RPMI7951 (cell line): ENCODE measurements at regions not wholly inside any gene's neighbourhood (a gene's known extent, or its start where the extent isn't known, plus 50 kb on each side); places are given as distances from the start of the nearest gene placed in this dataset.
A peak's percentile ranks its signal among the peaks of the same experiment; 100 is the strongest.
"Not testable (repeated sequence)": the region's sequence is repeated elsewhere in the genome, so short reads cannot be mapped to it uniquely, and the experiment has no call there.

Experiments
- DNase-seq: peaks from one replicate; pipeline ENCODE4 v3.0.0-alpha.2; 2012; ENCODE audit warnings: low read depth

DNA sequence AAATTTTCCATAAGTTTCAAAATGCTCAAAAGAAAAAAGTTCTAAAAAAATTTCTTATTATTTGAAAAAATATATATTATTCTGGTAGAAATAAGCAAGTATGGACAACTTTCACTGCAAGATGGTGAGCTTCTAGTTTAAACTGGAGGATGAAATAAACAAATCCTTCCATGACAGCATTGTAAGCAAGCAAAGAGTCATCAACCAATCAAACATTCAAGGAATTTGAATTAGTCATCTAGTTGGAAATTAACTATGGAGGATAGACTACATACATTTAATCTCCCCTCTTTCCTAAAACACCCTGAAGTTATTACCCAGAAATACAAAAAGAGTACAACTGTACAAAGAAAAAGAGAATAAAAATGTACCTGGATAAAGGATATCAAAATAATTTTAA lies 51.0 kb upstream of the IRX5 start:
- no peak for DNase-seq

DNA sequence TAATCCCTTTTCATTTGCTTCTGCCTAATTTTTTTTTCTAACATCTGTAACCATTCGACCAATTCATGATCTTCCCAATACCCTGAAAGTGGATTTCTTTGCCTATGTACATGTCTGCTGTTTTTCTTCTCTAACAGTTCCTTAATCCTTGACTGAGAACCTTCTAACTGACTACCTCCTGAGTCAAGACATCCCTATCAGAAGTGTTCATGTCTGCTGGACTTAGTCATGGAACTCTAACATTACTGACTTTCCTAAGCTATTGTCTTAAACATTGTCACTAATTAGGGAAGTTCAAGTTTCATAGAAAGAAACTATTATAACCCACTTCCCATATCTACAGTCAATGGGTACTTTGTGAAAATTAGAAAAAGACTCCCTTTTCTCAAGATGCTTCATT lies 52.4 kb upstream of the IRX5 start:
- DNase-seq: no peak

DNA sequence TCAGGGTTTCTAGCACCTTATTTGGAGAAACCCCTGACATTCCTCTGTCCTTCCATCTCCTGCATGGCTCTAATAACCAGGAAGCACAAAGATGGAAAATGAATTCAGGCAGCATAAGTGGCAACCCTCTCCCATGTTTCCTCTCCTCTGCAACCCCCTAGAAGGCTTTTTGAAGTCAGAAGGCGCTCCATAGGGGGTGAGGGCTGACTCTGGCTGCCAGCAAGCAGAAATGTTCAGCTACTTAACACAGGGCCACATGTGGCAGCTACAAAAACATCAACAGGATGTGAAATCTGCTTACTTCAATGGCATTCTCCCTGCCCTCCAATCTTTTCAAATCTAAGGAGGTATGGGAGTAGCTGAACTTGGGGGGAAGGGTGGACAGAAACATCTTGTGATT lies 55.2 kb upstream of the IRX5 start:
- no peak for DNase-seq

DNA sequence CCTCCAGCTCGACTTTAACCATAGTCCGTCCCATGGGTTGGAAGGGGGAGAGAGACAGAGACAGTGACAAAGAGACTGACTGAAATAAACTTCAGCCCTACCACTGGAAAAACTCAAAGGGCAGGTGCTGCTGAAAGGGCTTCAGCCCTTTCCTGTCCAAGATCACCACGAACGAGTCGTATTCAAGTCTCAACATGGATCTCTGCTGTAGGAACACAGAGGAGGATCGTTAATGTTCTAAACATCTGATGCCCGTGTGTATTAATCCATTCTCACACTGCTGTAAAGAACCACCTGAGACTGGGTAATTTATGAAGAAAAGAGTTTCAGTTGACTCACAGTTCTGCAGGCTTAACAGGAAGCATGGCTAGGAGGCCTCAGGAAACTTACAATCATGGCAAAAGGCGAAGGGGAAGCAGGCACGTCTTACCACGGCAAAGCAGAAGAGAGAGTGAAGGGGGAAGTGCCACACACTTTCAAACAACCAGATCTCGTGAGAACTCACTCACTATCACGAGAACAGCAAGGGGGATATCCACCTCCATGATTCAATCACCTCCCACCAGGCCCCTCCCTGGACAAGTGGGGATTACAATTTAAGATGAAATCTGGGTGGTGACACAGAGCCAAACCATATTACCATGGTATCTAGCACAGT lies 56.8 kb upstream of the IRX5 start:
- DNase-seq: not testable (repeated sequence)

DNA sequence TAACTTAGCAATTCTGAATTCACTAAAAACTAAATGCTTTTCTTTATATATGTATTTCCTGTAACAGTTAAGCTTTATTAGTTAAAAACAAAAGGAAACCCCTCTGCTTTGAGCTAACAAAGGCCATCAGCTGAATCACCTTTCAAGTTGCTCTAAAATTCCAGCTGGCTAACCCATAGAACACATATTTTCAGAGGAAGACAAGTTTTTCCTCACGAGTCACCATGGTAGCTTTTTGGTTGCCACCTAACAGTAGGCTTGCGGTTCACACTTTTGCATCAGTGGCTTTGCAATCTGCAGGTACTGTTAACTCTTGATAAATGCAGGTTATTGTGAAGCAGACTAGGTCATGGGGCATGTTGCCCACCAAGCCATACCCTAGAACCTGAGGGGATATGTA lies 57.6 kb upstream of the IRX5 start:
- no peak for DNase-seq

DNA sequence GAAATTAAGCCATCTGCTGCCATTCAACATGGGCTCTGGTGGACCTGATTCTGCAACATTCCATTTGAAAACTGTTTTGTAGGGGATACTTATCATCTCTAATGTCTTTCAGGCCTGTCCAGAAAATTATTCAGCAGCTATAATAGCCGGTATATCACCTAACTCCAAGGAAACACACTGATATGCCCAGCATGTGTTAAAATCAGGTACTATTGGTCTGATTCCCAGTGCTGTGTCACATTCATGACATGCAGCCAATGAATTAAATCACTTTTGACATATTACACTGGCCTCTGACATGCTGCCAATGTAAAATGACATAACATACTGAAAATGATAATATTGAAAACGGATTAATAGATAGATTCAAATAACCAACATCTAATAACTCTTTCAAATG lies 60.5 kb upstream of the IRX5 start:
- DNase-seq: no peak

DNA sequence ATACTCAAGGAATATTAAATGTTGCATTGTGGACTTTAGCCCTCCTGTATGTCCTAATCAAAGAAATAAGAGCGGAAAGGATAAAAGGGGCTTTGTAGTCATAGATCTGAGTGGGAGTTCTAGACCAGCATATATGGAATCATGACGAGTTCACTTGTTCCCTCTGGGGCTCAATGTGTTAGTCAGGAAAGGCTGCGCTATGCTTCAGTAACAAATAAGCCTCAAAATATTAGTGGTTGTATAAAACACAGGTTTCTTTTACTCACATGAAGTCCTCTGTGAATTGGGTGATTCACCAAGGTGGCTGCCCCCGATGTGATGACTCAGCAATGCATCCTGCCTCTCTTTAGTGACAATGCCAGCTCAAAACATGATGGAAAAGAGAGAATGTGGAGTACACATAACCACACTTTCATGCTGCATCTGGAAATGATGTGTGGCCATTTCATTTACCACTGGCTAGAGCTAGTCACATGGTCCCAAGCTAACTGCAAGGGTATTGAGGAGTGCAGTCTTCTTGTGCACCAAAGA lies 63.3 kb upstream of the IRX5 start:
- peak; percentile 40 for DNase-seq

DNA sequence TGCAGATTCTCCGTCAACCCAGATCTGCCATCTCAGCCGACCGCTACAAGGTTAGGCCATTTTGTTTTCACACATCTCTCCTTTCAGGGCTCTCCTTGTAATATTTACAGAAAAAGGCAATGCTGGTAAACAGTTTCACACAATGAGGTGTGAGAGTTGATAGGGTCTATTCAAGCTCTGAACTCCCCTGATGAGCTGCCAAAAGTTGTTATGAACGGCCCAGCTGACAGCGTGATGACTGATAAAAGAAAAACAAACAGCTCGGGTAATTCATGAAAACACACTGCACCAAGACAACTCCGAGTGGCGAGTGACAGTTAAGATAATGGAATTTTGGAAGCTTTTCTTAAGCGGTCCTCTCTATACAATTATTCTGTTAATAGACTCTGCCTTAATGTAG lies 68.1 kb upstream of the IRX5 start:
- no peak for DNase-seq

DNA sequence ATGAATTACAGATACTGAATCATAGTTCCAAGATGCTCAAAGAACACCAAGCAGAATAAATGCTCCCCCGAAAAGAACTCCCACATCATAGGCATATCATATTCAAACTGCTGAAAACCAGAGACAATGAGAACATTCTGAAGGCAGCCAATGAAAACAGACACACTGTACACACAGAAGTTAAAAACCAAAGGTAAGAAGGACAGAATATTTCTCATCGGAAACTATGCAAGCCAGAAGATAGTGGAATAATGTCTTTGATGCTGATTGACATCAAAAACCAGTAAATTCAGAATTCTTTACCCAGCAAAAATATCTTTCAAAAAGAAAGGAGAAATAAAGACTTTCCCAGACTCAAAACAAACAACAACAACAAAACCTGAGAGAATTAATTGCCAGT lies 73.8 kb upstream of the IRX5 start:
- no peak for DNase-seq

DNA sequence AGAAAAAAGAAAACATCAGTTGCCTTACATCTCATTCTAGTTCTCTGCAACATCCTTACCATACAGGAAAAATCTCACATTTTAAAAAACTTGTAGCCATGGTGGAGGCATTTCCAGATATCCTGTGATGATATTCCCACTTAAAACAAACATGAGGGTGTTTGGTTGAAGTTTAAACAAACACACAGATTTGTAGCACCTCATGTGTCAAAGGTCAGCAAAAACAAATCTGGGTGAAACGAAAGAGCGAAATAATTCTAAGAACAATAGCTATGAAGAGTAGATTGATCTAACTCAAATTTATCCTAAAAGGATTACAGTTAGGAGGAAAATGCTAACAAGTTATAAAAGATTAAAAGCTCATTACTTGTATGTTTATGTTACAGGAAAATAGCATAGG lies 83.1 kb upstream of the IRX5 start:
- DNase-seq: no peak

DNA sequence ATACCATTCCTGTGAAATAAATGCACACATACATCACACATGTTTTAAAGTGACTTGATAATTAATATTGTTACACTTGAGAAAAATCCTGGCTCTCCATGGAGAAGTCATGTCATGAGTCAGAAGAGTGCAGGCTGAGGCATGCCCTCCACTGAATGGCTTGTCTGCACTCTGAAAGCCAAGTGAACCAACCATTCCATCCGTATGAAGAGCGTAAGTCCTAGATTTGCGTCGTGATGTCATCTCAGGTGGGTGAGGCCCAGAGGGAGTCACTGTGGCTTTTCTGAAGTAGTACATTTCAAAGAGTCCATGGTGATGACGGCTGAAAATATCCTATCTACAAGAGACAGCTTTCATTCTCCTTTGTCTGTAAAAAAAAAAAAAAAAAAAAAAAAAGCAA lies 83.5 kb upstream of the IRX5 start:
- DNase-seq: no peak

DNA sequence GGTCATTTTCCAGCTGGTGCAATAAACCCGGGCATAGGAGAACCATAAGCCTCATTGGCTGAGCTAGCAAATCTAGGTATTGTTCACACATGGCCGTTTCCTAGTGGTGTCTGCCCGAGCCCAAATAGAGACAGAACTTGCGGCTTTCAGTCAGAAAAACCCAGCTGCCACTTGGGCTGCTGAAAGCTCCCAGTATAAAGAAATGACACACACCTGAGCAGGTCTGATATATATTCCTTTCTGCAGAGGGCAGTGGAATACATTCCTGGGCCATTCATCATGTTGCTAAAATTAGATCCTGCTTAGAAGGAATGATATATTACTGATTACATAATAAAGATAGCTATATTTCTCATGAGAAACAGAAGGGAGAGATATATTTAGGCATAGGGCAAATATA lies 83.9 kb upstream of the IRX5 start:
- DNase-seq: no peak

DNA sequence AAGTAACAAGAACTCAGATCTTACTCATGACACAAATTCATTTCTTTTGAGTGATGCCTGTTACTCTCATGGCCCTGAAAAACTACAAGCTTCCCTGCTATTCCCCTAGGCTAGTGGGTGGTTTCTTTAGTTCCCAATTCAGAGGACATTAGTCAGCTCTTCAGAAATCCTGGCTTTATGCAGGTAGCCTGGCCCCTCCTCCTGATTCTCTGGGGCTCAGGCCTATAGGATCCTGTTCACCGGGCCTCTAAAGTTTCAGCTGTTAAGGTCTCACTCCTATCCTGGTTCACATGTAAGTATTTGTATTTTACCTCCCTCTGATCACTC lies 87.3 kb upstream of the IRX5 start:
- no peak for DNase-seq

DNA sequence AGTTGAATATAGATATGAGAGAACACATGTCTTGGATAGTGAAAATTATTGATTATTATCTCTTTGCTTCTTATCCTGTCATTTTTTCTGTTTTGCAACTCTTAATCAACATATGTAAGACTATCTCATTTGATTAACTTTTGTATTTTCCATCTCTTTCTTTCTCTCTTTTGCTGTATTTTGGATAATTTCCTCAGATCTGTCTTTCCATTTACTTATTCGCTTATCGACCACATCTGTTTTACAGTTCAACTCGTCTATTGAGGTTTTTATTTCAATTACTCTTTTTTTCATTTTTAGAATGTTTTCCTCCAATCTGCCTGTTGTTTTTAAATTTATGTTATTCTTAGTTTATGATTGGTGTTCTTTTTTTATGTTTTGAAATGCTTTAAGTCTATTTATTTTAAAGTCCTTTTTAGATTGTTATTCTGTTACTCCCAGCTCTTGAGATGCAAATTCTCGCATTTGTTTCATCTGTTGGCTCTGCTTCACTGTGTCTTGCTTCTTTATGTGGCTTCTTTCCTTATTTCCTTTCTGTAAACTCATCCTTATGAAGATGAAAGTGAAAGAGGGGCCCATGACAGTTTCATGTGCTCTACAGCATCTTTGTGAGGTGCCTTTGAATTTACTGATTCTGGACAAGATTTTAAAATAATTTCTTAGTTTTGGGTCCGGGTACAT lies 87.8 kb upstream of the IRX5 start:
- DNase-seq: no peak

DNA sequence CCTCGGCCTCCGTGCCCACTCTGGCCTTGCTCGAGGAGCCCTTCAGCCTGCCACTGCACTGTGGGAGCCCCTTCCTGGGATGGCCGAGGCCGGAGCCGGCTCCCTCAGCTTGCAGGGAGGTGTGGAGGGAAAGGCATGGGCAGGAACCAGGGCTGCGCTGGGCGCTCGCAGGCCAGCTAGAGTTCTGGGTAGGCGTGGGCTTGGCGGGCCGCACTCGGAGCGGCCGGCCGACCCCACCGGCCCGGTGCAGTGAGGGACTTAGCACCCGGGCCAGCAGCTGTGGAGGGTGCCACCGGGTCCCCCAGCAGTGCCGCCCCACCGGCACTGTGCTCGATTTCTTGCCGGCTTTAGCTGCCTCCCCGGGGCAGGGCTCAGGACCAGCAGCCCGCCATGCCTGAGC lies 101.0 kb upstream of the IRX5 start:
- no peak for DNase-seq

DNA sequence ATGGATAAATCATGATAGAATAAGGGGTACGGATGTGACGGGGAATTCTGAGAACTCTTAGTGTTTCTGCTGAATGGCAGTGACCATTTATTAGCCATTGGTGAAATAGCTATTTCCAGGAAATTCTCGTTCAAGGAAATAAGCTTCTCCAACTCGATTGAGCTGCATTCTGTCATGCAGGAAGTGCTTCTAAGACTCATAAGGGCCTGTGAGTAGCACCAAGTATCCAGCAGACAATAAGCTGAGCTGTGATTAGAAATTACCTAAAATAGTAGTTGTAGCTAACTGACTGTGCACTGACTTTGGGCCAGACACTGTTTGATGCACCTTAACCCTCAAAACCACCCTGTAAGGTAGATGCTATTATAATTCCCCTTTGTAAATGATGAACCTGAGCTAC lies 107.8 kb upstream of the IRX5 start:
- DNase-seq: no peak

DNA sequence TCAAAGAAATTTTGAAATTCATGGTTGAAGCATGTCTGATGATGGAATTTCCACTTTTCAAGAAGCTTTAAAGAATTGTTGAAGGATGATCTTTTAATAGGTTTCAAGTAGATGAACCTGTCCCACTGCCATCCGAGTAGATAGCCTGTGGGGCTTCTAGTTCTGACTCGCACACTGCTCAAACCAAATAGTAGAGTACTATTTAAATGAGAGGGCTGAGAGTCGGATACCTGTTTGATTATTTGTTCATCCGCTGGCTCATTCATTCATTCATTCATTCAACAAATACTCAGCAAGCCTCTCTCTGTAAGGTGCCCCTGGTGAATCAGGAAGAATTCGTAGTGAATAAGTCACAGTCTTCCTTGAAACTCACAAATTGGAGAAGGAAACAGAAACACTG lies 108.2 kb upstream of the IRX5 start:
- DNase-seq: no peak

DNA sequence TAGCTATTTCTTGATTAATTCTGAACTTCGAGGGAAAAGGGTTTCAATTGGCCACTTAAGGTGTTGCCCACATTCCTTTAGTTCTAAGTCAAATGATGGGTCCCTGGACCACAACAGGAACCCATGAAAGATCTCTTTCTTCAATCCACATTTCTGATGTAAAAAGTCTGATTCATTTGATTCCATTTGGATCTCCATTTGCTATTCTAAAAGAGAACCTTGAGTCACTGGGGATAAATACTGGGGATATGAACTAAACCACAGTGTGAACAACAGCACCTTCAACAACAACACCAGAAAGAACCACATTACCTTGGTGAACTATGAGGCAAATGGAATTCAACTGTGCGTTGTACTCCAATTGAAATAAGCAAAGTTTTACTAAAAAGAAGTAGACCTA lies 108.9 kb upstream of the IRX5 start:
- DNase-seq: no peak

DNA sequence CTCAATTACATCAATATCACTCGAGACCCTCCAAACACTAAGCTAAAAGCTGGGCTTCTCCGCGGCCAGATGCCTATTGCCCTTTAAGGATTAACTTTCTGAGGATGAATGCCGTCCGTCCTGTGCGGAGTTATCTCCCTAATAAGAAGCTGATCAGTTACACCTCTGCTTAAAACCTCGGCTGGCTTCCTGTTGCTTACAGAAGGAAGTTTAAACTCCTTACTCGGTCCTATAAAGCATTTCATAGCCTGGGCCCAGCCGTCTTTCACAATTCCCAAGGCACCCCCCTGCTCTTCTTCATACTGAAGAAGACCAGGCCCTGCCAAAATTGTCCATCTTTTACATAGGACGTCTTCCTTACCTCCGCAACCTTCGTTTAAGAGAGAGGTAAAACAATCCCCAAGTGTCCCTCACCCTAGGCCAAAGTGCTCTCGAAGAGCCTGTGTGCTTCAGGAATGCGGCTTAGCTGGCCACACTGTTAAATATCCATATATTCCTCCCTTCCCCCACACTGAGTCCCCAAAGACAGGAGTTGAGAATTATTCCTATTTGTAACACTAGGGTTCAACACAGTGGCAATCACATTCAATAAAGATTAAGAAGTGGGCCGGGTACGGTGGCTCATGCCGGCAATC lies 112.6 kb upstream of the IRX5 start:
- DNase-seq: no peak

DNA sequence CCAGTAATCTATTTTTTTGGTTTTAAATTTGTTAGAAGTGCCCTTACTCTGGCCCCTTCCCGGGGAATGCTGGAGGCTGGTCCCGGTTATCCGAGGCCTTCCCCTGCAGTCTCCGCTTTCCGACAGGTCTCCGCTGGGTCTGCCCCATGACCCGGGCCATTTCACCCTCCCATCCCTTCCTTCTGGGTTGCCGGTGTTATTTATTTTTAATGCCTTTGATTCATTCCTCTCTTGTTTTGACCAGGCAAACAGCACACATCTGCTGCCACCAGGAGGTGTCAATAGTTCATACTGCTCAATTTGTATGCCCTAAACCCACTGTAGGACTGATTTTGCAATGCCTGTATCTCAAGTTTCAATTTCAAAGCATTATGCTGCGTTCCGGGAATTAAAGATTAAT lies 113.2 kb upstream of the IRX5 start:
- DNase-seq: peak; percentile 40

DNA sequence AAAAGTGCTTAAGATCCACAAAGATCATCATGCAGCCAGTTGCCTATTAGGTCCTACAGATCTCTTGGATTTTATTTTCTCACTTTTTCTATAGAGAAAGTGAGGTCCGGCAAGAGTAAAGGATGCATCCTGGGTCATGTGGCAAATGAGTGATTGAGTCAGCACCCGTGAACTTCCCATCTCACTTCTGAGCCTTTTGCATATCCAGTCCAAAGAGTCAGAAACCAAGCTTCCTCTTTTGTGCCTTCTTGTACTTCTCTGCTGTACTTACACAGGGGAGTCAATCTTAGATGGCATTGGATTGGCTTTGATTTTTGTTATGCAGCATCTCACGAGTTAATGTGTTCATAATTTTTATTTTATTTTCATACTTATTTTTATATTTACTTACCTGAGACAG lies 114.2 kb upstream of the IRX5 start:
- DNase-seq: no peak

DNA sequence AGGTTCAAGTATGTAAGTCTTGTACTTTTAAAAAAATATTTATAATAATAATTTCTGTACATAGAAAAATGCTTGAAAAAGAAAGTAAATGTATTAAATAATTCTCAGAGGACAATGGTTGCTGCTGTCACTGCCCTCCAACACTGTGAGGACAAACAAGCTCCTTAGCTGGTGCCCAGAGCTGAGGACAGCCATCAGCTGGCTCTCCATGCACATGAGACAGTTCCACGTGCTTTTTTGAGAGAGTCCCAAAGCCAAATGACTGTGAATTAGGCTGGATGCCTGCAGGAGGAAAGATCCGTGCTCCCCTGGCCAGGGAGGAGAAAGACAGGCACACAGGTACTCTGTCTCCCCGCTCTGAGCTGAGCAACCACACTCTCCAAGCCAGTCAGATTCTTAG lies 115.5 kb upstream of the IRX5 start:
- no peak for DNase-seq

DNA sequence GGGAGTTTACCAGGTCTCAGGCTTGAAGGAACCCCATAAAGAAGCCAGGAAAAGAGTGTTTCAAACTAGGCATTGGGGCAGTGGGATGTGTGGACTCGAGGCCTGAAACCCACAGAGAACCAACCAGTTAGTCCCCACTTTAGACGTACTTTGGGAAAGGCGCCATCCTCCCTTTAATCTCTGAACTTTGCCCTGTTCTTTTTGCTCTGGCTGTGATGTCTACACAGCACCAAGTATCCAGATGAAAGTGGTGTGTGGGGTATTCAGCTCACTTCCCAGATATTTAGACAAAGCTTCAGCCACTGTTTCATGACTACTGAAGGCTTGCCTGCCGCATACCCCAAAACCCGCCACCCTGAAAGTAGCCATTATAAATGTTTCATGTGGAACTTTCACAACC lies 116.9 kb upstream of the IRX5 start:
- DNase-seq: no peak

DNA sequence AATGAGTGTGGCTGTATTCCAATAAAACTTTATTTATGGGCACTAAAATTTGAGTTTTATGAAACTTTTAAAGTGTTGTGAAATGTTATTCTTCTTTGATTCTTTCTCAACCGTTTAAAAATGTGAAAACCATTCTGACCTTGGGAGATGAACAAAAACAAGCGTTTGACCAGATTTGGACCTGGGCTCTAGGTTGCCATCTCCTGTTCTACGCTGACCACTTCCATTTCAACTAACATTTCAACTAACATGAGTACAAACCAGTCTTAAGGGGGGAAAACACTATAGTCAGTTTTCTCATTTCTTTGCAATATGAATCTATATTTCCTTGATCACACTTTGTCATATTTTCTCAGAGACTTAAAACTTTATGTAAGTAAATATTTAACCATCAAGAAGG lies 118.4 kb upstream of the IRX5 start:
- peak; percentile 33 for DNase-seq
